Duodenal mucosa (tissue), 2 donors: ENCODE measurements at regions not wholly inside any gene's neighbourhood (a gene's known extent, or its start where the extent isn't known, plus 50 kb on each side); places are given as distances from the start of the nearest gene placed in this dataset.

ENCODE experiments used
- H3K27ac ChIP-seq: one replicate; pipeline ENCODE4 v1.7.0; 2013; ENCODE audit warnings: low read depth, low read length
- H3K27me3 ChIP-seq, 2 donors: one replicate each; pipeline ENCODE4 v1.7.0; 2013; ENCODE audit warnings: low read length in 2 of 2, control low read depth in 1 of 2; ENCODE audit not compliant: insufficient read depth in 2 of 2, control insufficient read depth in 1 of 2
- H3K36me3 ChIP-seq, 2 donors: one replicate each; pipeline ENCODE4 v1.7.0; 2013; ENCODE audit warnings: low read length in 2 of 2, control low read depth in 1 of 2; ENCODE audit not compliant: insufficient read depth in 2 of 2, control insufficient read depth in 1 of 2
- H3K4me1 ChIP-seq, 2 donors: one replicate each; pipeline ENCODE4 v1.7.0; 2013; ENCODE audit warnings: low read length in 2 of 2, control low read depth in 1 of 2; ENCODE audit not compliant: insufficient read depth in 2 of 2, control insufficient read depth in 1 of 2
- H3K4me3 ChIP-seq, 2 donors: one replicate each; pipeline ENCODE4 v1.7.0; 2013; ENCODE audit warnings: low read length in 2 of 2, low read depth in 1 of 2
- H3K9ac ChIP-seq, 2 donors: one replicate each; pipeline ENCODE4 v1.7.0; 2013; ENCODE audit warnings: low read length in 2 of 2, low read depth in 1 of 2
- H3K9me3 ChIP-seq, 2 donors: one replicate each; pipeline ENCODE4 v1.7.0; 2013; ENCODE audit warnings: low read length in 2 of 2, control low read depth in 1 of 2; ENCODE audit not compliant: control insufficient read depth in 1 of 2

DNA sequence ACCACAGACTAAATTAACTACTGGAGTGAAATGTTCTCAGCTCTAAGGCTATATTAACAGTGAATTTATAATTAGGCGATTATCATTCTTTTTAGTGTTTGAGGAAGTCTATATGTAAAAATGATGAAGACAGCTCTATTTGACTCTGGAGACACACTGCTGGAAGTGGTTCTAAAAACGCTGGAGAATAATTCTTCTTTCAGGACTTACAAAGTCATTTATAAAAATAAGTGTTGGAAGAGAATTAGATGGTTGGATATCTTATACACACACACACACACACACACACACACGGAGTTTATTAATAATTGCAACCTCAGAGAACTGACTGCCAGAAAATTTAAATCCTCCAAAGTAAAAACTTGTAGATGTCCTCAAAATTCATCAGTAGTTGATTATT is 1171.3 kb downstream of the EFNB2 start:
- no peak overlapping the region for H3K9ac ChIP-seq
- no peaks in the 10 kb centered on the region for H3K4me1 ChIP-seq
- no peaks in the 10 kb centered on the region for H3K9me3 ChIP-seq
- no peaks in the 10 kb centered on the region for H3K36me3 ChIP-seq
- no peak overlapping the region for H3K4me3 ChIP-seq
- no peak overlapping the region for H3K27ac ChIP-seq
- no peaks in the 10 kb centered on the region for H3K27me3 ChIP-seq

DNA sequence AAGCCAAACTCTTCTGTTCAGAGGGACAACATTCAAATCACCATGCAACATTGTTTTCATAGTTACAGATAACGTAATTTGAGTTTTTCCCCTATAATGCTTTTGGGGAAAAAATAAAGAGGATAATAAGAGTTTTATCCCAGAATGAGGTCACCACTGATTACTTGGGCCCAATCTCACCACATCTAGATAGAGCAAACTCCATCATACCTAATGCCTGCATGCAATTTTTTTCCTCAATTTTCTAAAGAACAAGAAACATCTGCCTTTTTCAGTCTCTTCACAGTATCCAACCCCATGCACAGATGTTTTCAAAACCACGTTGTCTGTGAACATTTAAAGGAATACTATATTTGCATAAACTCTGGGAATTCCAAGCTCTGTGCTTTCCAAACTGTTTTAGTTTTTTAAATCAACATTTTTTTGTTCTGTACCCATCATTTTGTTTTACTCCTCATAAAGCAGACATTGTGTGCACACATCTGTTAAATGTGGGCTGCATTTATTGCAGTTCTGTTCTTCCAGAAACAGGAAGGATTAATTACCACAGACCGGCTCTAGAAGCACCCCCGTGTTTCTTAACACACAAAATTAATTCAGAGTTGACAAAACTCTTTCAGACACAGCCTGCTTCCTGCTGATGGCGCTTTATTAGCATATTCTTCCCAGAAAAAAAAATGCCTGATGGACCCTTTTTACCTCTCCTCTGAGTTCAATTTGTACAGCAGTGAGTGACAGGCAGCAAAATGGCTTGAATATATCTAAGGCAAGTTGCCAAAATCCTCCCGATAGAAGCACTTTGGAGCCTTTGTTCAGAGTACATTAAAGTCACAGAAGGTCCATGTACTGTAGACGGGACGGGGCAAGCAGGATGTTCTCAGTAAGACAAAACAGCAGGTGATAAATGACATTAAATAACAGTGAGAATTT is 1171.9 kb downstream of the EFNB2 start:
- Histone ChIP-seq H3K27me3 (no peaks in the 10 kb centered on the region), H3K4me3 (no peak overlapping the region), H3K4me1 (no peaks in the 10 kb centered on the region)

GRCh38 chr13:105353654-105354053 is 1181.8 kb downstream of the EFNB2 start:
- Histone ChIP-seq H3K27me3 (no peaks in the 10 kb centered on the region), H3K36me3 (no peaks in the 10 kb centered on the region), H3K9me3 (no peaks in the 10 kb centered on the region)

More for the DNA sequence above, 1171.9 kb downstream of the EFNB2 start:
- Histone ChIP-seq H3K9ac (no peak overlapping the region), H3K27ac (no peak overlapping the region), H3K9me3 (no peaks in the 10 kb centered on the region), H3K36me3 (no peaks in the 10 kb centered on the region)

DNA sequence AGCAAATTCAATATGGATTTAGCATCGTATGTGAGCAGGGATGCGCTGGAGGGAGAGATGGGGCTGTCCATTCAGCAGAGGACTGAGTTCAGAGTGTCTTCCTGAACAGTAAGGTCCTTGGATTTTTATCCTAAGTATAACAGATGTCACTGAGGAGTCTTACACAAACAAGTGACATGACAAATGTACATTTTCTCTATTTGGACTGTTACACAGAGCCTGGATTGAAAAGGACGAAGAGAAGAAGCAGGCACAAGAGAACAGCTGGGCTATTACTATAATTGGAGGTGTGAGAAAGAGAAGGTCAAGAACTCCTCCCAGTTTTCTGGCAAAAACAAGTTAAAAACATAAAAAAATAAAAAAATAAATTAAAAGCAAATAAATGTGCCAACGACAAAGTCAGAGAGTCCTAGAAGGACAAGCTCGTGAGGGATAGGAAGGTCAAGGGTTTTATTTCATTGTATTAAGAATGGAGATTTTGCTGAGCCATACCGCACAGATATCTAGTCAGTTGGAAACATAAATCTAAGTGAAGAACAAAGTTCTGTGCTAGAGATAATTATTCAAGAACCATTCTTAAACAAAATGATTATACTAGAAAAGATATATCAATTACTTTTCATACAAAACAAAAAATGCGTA is 1186.3 kb downstream of the EFNB2 start:
- H3K27me3 ChIP-seq: no peaks in the 10 kb centered on the region
- H3K4me3 ChIP-seq: no peak overlapping the region
- no peaks in the 10 kb centered on the region for H3K36me3 ChIP-seq
- no peak overlapping the region for H3K9ac ChIP-seq
- no peaks in the 10 kb centered on the region for H3K4me1 ChIP-seq
- H3K27ac ChIP-seq: no peak overlapping the region
- no peaks in the 10 kb centered on the region for H3K9me3 ChIP-seq

More at GRCh38 chr13:105353654-105354053, 1181.8 kb downstream of the EFNB2 start:
- Histone ChIP-seq H3K4me1 (no peaks in the 10 kb centered on the region), H3K4me3 (no peak overlapping the region), H3K9ac (no peak overlapping the region), H3K27ac (no peak overlapping the region)

DNA sequence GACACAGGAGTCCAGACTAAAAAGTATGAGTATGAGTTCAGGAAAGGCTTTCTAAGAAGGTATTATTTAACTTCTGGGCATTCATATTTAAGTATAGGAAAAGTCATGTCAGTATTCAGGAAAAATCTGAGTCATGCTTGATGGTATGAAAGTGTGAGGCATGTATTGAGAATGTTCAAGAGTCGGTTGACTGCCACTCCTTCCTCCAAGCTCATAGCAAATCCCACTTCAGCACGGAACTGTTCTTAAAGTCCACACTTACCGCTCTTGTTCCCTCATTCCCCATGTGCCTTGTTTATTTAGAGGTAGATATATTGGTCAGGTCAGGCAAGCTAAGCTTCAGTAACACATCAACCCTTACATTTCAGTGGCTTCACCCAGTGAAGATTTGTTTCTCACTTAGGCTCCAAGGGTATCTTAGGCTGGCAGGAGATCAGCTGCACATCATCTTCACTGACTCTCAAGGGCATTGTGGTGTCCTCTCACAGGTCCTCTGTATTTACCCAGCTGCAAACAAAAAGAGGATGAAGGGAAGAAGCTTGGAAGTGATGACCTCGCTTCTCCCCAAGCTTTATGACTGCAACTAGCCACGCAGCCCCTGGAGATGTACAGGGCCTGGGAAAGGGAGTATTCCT is 1189.2 kb downstream of the EFNB2 start:
- Histone ChIP-seq H3K4me3 (no peak overlapping the region), H3K27me3 (no peaks in the 10 kb centered on the region), H3K9ac (no peak overlapping the region), H3K9me3 (no peaks in the 10 kb centered on the region), H3K36me3 (no peaks in the 10 kb centered on the region), H3K4me1 (no peaks in the 10 kb centered on the region), H3K27ac (no peak overlapping the region)

- Histone ChIP-seq H3K4me3 (no peak overlapping the region), H3K4me1 (no peaks in the 10 kb centered on the region), H3K36me3 (no peaks in the 10 kb centered on the region), H3K27ac (no peak overlapping the region), H3K27me3 (no peaks in the 10 kb centered on the region), H3K9me3 (no peaks in the 10 kb centered on the region), H3K9ac (no peak overlapping the region)
These were observed 1189.7 kb downstream of the EFNB2 start for GRCh38 chr13:105345730-105346129.

DNA sequence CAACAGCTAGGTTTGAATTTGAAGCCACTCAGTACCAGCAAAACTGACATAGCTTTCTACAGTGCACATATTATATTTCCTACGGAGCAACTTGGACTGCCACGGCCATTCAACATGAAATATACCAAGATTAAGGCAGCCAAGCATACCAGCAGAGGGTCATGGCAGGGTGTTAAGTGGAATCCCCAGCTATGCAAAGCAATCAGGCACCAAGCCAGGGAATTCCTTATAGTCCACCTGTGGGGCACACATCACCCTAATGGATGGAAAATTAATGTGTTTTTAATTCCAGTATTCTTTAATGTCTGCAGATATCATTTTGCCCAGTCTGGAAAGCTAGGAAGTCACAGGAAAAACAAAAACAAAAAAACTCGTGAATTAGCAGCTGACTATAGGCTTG is 1190.3 kb downstream of the EFNB2 start:
- Histone ChIP-seq H3K27me3 (no peaks in the 10 kb centered on the region), H3K4me1 (no peaks in the 10 kb centered on the region), H3K36me3 (no peaks in the 10 kb centered on the region), H3K27ac (no peak overlapping the region), H3K4me3 (no peak overlapping the region), H3K9ac (no peak overlapping the region), H3K9me3 (no peaks in the 10 kb centered on the region)

- Histone ChIP-seq H3K9ac (no peak overlapping the region), H3K27ac (no peak overlapping the region), H3K36me3 (no peaks in the 10 kb centered on the region), H3K4me1 (no peaks in the 10 kb centered on the region), H3K27me3 (no peaks in the 10 kb centered on the region), H3K4me3 (no peak overlapping the region), H3K9me3 (no peaks in the 10 kb centered on the region)
These were observed 1192.2 kb downstream of the EFNB2 start for GRCh38 chr13:105343134-105343806.

- Histone ChIP-seq H3K27ac (no peak overlapping the region), H3K9ac (no peak overlapping the region), H3K36me3 (no peaks in the 10 kb centered on the region), H3K27me3 (no peaks in the 10 kb centered on the region), H3K4me3 (no peak overlapping the region), H3K9me3 (no peaks in the 10 kb centered on the region), H3K4me1 (no peaks in the 10 kb centered on the region)
These were observed 1193.1 kb downstream of the EFNB2 start for GRCh38 chr13:105342281-105342820.
